ENCODE measurements at regions not wholly inside any gene's neighbourhood (a gene's known extent, or its start where the extent isn't known, plus 50 kb on each side); places are given as distances from the start of the nearest gene placed in this dataset.

DNA sequence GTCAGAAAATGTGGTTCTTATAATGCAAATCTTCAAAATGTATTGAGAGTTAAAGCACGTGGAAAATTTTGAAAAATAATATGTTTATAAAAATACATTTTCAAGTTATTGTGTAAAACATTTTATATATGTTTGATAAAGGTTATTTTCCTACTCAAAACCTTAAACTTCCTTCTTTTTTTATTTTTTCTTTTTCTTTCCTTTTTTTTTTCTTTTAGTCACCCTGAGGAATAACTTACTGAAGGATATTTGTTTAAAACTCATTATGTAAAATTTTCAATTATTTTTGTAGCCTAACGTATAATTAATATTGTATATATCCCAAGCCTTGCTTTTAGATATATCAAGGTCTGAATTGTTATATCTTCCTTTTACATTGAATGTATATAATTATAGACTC lies 346.8 kb upstream of the GYPC start:
- H3K4me3 ChIP-seq (ENCODE audit: insufficient read depth, low read depth, low read length) = no peak overlapping the region
- DNase-seq = no peak
- no peaks in the 10 kb centered on the region for H3K27me3 ChIP-seq (ENCODE audit: control insufficient read depth, insufficient read depth, low read length)
- H3K36me3 ChIP-seq (replicated peaks; ENCODE audit: control insufficient read depth, insufficient read depth, low read length) = no peaks in the 10 kb centered on the region

DNA sequence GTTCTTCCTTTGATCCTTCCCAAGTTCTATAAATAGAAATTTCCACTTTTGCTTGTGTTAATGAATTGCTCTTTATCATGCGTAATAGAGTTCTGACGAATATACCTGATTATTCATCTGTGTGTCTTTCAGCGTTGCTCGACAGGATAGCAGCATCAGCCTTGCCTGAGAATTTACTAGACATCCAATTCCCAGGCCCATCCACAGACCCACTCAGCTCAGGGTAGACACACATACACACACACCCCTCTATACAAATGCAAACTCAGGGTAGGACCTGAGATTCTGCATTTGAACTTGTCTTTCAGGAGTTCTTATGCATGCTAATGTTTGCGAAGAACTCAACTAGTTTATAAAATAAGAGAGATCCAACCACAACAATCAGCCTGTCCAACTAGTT lies 343.4 kb upstream of the GYPC start:
- no peak overlapping the region for H3K4me3 ChIP-seq (ENCODE audit: insufficient read depth, low read depth, low read length)
- DNase-seq = no peak
- H3K36me3 ChIP-seq (replicated peaks; ENCODE audit: control insufficient read depth, insufficient read depth, low read length) = no peaks in the 10 kb centered on the region

DNA sequence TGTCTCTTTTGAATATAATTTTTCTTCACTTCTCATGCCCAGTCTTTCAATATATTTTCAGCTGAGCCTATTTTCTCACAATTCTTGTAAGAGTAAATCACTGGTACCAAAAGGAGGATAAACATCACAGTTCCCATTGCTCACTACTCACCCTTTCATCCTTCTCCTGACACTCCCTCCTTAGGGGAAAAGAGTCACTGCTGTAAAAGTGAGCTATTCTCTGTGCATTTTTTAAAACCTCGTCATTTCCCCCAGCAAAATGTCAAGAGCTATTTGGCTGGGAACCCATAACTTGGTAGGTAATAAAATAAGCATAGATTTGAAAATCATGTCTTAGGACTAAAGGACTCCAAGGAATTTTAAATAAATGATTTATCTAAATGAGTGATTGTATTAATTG lies 340.1 kb upstream of the GYPC start:
- no peak overlapping the region for H3K4me3 ChIP-seq (ENCODE audit: insufficient read depth, low read depth, low read length)
- DNase-seq = no peak
- no peaks in the 10 kb centered on the region for H3K36me3 ChIP-seq (replicated peaks; ENCODE audit: control insufficient read depth, insufficient read depth, low read length)
- H3K27me3 ChIP-seq (ENCODE audit: control insufficient read depth, insufficient read depth, low read length) = no peaks in the 10 kb centered on the region

More for the DNA sequence above, 343.4 kb upstream of the GYPC start:
- H3K27me3 ChIP-seq (ENCODE audit: control insufficient read depth, insufficient read depth, low read length) = no peaks in the 10 kb centered on the region

DNA sequence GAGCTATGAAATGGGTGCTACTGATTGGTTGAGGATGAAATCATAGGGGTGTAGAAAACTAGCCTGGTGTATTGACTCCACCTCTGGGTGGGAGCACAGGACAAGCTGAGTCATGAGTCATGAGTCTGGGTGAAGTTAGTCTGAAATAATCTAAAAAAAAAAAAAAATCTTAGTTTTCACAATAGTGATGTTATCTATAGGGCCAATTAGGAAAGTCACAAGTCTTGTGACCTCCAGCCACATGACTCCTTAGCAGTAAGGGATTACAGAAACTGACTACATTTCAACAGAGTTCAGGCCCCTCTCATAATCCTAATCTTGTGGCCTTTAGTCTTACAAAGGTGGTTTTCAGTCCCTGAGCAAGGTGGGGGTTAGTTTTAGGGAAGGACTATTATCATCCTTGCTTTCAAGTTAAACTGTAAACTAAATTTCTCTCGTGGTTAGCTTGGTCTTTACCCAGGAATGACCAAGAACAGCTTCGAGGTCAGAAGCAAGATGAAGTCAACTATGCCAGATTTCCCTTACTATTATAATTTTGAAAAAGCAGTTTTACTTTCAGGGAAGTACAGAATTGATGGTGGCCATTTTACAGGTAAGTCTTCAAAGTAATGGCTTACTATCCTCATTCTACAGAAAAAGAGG lies 338.0 kb upstream of the GYPC start:
- H3K27me3 ChIP-seq (ENCODE audit: control insufficient read depth, insufficient read depth, low read length) = no peaks in the 10 kb centered on the region
- no peaks in the 10 kb centered on the region for H3K36me3 ChIP-seq (replicated peaks; ENCODE audit: control insufficient read depth, insufficient read depth, low read length)
- DNase-seq = no peak
- H3K4me3 ChIP-seq (ENCODE audit: insufficient read depth, low read depth, low read length) = no peak overlapping the region

DNA sequence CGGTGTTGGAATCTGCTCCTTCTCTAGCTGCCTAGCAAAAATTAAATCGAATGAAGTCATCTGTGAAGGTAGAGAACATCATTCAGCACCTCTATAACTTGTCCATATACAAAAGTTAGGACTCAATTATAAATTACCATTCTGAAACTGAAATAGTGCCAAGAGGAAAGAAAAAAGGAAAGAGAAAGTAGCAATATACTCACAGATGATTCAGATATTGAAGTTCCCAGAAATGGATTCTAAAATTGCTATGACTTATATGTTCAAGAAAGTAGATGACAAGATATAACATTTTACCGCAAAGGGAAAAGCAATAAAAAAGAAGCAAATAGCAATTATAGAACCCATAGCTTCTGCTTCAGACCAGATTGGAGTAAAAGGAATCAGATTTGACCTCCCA lies 333.6 kb upstream of the GYPC start:
- Histone ChIP-seq H3K4me3 (ENCODE audit: insufficient read depth, low read depth, low read length) (no peak overlapping the region), H3K27me3 (ENCODE audit: control insufficient read depth, insufficient read depth, low read length) (no peaks in the 10 kb centered on the region), H3K36me3 (replicated peaks; ENCODE audit: control insufficient read depth, insufficient read depth, low read length) (no peaks in the 10 kb centered on the region)
- no peak for DNase-seq

DNA sequence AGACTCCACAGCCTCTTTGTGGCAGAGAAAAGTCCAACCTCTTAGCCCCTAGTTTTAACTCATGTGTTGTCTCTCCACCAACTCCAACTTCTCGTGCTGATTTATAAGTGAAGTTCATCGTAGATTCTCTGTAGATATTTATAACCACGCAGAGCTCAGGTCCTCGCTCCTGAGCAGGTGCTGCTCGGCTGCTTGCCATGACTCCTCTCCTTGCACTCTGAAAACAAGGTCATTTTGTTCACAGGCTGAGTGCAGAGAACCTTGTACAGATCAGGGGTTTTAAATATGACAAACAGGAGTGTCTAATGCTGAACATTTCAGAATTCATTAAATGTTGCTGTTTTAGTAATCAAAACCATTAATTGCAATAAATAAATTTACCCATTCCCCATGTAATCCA lies 330.8 kb upstream of the GYPC start:
- no peak for DNase-seq
- H3K27me3 ChIP-seq (ENCODE audit: control insufficient read depth, insufficient read depth, low read length) = no peaks in the 10 kb centered on the region
- H3K4me3 ChIP-seq (ENCODE audit: insufficient read depth, low read depth, low read length) = no peak overlapping the region
- no peaks in the 10 kb centered on the region for H3K36me3 ChIP-seq (replicated peaks; ENCODE audit: control insufficient read depth, insufficient read depth, low read length)

DNA sequence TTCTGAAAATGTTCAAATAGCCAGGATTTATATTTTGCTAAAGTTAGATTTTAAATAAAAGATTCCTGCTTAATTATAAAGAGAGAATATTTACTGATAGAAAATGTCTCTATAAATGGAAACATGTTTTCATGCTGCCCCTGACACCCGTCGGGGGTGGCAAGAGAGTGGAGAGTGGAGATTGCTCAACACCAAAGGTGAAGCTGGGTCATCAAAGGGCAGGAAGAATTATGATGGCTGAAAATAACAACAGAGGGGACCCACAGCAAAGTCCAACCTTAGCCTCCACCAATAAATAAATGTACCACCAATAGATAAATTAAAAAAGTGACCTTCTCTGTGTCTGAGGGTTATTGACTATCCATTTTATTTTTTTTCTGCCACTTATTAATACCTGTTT lies 326.8 kb upstream of the GYPC start:
- no peak overlapping the region for H3K4me3 ChIP-seq (ENCODE audit: insufficient read depth, low read depth, low read length)
- DNase-seq = no peak
- H3K27me3 ChIP-seq (ENCODE audit: control insufficient read depth, insufficient read depth, low read length) = no peaks in the 10 kb centered on the region
- no peaks in the 10 kb centered on the region for H3K36me3 ChIP-seq (replicated peaks; ENCODE audit: control insufficient read depth, insufficient read depth, low read length)

DNA sequence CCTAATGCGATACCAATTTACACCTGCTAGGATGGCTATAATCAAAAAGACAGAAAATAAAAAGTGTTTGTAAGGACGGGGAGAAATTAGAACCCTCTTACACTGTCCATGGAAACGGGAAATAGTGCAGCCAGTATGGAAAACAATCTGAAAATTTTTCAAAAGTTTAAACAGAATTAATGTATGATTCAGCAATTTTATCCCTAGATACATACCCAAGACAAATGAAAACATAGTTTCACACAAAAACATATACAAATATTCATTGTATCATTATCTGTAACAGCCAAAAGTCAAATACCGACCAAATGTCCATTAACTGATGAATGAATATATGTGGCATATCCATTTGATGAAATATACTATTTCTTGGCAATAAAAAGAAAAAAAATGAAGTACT lies 313.5 kb upstream of the GYPC start:
- Histone ChIP-seq H3K4me3 (ENCODE audit: insufficient read depth, low read depth, low read length) (no peak overlapping the region), H3K36me3 (replicated peaks; ENCODE audit: control insufficient read depth, insufficient read depth, low read length) (no peaks in the 10 kb centered on the region), H3K27me3 (ENCODE audit: control insufficient read depth, insufficient read depth, low read length) (no peaks in the 10 kb centered on the region)
- no peak for DNase-seq

DNA sequence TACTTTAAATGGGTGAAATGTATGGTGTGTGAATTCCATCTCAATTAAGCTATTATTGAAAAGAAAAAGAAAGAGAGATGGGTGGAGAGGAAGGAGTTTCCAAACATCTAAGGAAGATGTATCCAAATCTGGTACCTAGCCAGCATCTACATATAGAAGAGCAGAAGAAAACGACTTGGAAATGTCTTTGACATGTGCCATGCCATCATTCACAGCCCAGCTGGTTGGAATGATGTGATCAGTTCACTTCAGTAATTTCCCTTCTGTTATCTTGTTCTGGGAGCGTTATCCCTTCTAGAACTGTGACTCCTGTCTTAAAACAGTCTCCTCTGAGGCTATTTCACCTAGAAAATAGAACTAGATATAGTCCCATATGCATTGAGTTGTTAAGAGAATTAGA lies 312.8 kb upstream of the GYPC start:
- no peak for DNase-seq
- Histone ChIP-seq H3K4me3 (ENCODE audit: insufficient read depth, low read depth, low read length) (no peak overlapping the region), H3K27me3 (ENCODE audit: control insufficient read depth, insufficient read depth, low read length) (no peaks in the 10 kb centered on the region), H3K36me3 (replicated peaks; ENCODE audit: control insufficient read depth, insufficient read depth, low read length) (no peaks in the 10 kb centered on the region)

DNA sequence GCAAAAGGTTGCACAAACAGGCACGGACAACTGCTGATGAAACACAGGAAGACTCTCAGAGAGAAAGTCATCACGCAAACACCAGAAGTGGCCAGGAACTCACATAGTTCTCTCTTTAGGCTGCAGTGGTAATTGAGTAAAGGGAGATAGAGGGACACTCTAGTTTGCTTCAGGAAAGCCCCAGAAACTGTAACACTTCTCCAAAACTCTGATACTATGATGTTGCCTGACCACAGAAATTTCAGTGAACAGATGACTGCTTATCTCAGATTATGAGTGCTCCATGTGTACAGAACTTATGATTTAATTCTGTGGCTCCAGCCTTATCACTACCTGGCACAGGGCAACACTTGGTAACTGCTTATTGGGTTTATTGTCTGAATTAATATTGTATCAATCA lies 311.5 kb upstream of the GYPC start:
- no peaks in the 10 kb centered on the region for H3K27me3 ChIP-seq (ENCODE audit: control insufficient read depth, insufficient read depth, low read length)
- no peak overlapping the region for H3K4me3 ChIP-seq (ENCODE audit: insufficient read depth, low read depth, low read length)
- no peak for DNase-seq
- H3K36me3 ChIP-seq (replicated peaks; ENCODE audit: control insufficient read depth, insufficient read depth, low read length) = no peaks in the 10 kb centered on the region

DNA sequence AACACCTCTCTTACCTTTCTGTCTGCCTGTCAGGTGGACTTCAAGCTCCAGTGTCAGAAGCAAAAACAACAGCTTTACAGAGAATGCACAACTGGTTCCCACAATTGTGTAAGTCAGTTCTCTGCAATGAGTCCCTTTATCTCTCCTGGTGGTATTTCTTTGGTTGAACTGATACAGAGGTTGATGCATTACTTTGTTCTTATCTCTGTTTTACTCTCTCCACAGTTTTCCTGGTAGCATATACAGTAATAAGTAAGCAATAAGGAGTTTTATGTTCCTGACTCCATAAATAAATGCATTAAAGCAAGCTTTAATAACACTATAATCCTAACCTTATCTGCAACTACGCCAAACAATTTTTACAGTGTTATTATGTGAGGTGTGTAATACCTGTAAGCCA lies 310.3 kb upstream of the GYPC start:
- DNase-seq = no peak
- Histone ChIP-seq H3K36me3 (replicated peaks; ENCODE audit: control insufficient read depth, insufficient read depth, low read length) (no peaks in the 10 kb centered on the region), H3K4me3 (ENCODE audit: insufficient read depth, low read depth, low read length) (no peak overlapping the region), H3K27me3 (ENCODE audit: control insufficient read depth, insufficient read depth, low read length) (no peaks in the 10 kb centered on the region)

DNA sequence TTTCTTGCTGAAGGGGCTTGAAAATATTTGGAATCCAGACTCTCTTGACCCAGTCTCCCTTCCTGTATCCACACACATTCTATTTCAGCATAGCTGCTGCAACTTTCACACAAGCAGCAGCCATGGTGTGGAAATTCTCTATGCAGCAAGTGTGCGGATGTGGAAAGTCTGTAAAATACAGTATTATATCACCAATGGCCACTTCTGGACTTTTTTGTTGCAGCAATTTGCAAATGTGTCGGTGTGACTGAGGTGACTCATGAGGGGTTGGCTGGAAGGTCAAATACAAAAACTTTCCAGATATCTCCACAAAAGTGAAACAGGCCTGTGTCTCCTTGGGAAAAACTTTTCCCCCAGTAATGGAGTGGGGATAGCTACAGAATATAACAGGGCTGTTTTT lies 299.3 kb upstream of the GYPC start:
- Histone ChIP-seq H3K36me3 (replicated peaks; ENCODE audit: control insufficient read depth, insufficient read depth, low read length) (no peaks in the 10 kb centered on the region), H3K27me3 (ENCODE audit: control insufficient read depth, insufficient read depth, low read length) (no peaks in the 10 kb centered on the region), H3K4me3 (ENCODE audit: insufficient read depth, low read depth, low read length) (no peak overlapping the region)
- DNase-seq = no peak

DNA sequence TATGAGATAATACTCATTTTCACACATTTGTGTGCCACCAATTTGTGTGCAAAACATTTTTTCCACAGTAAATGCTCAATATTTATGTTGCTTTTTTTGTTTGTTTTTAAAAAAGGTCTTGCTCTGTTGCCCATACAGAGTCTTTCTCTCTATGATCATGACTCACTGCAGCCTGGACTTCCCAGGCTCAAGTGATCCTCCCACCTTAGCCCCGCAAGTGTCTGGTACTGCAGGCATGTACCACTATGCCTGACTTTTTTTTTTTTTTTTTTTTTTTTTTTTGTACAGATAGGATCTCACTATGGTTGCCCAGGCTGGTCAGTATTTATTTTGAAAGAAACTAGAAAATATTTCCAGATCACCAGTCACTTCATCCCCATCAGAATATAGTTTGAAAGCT lies 297.8 kb upstream of the GYPC start:
- DNase-seq = no peak
- Histone ChIP-seq H3K36me3 (replicated peaks; ENCODE audit: control insufficient read depth, insufficient read depth, low read length) (no peaks in the 10 kb centered on the region), H3K4me3 (ENCODE audit: insufficient read depth, low read depth, low read length) (no peak overlapping the region), H3K27me3 (ENCODE audit: control insufficient read depth, insufficient read depth, low read length) (no peaks in the 10 kb centered on the region)

DNA sequence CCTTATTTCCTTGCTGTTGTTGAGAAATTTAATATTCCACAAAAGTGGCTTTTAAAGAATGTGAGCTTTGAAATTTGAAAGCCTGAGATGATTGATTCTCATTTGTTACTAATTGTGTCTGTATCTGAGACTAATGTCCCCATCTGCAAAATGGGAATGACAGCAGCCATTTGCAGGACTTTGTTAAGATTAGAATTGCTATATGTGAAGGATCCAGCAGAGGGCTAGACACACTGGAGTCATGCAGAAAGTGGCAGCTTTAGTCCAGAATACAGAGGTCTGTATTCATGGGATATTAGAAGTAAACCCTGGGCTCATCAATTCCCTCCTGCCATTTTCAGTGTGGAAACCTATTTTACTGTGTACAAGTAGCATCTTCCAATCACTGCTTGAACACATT lies 296.5 kb upstream of the GYPC start:
- peak; percentile 10 for DNase-seq
- Histone ChIP-seq H3K4me3 (ENCODE audit: insufficient read depth, low read depth, low read length) (no peak overlapping the region), H3K36me3 (replicated peaks; ENCODE audit: control insufficient read depth, insufficient read depth, low read length) (no peaks in the 10 kb centered on the region), H3K27me3 (ENCODE audit: control insufficient read depth, insufficient read depth, low read length) (no peaks in the 10 kb centered on the region)

DNA sequence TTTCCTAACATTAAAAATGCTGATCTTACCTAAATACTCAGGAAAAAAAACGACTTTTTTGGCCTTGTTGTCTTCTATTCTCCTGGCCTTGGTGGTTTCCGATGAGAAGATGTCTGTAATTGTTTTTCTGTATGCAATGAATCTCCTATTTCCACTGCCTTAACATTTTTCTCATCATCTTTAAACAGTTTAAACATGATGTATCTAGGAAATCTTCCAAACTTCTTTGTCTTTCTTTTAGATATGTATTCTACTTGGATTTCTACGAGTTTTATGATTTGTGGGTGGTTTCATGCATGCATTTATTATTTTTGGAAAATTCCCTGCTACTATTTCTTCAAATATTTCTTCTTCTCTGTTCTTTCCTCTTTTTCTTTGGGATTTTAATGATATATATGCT lies 288.6 kb upstream of the GYPC start:
- Histone ChIP-seq H3K36me3 (replicated peaks; ENCODE audit: control insufficient read depth, insufficient read depth, low read length) (no peaks in the 10 kb centered on the region), H3K4me3 (ENCODE audit: insufficient read depth, low read depth, low read length) (no peak overlapping the region), H3K27me3 (ENCODE audit: control insufficient read depth, insufficient read depth, low read length) (no peaks in the 10 kb centered on the region)
- no peak for DNase-seq

DNA sequence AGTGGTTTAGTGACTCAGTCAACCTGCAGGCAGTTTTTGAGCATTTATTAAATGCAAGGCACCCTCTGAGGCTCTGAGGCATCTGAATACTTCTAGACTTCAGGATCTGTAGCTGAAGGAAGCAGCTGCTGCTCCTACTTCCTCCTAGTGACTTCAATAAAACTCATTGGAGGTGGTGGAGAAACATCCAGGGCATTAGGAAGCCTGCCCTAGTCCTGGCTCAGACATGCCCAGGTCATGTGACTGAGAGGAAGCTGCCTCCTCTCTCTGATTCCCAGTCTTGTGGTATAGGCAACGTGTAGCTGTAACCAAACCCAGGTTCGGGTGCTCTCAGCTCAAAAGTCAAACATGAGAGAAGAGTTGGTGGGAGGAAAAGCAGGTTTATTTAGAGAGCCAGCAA lies 287.2 kb upstream of the GYPC start:
- no peak overlapping the region for H3K4me3 ChIP-seq (ENCODE audit: insufficient read depth, low read depth, low read length)

More for the DNA sequence above, 287.2 kb upstream of the GYPC start:
- no peak for DNase-seq
- no peaks in the 10 kb centered on the region for H3K36me3 ChIP-seq (replicated peaks; ENCODE audit: control insufficient read depth, insufficient read depth, low read length)
- H3K27me3 ChIP-seq (ENCODE audit: control insufficient read depth, insufficient read depth, low read length) = no peaks in the 10 kb centered on the region

Data from H7 (cell line).